GM10248 (cell line): ENCODE measurements at regions not wholly inside any gene's neighbourhood (a gene's known extent, or its start where the extent isn't known, plus 50 kb on each side); places are given as distances from the start of the nearest gene placed in this dataset.

Experiments used
- CTCF ChIA-PET: fragments of 300-600 bp; sonication (Branson Sonifier 250); formaldehyde crosslinking; extraction: SDS; loops from one replicate; lab custom pipeline; 2021; ENCODE audit warnings: antibody characterized with exemption; lab: Yijun Ruan, JAX
- POLR2A ChIA-PET: fragments of 350-650 bp; sonication (Branson Sonifier 250); formaldehyde crosslinking; extraction: SDS; loops from one replicate; lab custom pipeline; 2020; ENCODE audit warnings: antibody characterized with exemption; lab: Yijun Ruan, JAX
- DNase-seq: peaks from one replicate; pipeline ENCODE4 v3.0.0; 2012; ENCODE audit errors: extremely low spot score
- CTCF ChIP-seq: IDR thresholded peaks from 2 replicates; pipeline ENCODE4 v1.5.1; 2012; ENCODE audit warnings: mild to moderate bottlenecking, low read depth; ENCODE audit errors: extremely low read depth, missing control alignments, control extremely low read depth

GRCh38 chr10:128813574-128813973 lies 653.5 kb upstream of the MGMT start:
- ChIA-PET POLR2A (no interaction called here), CTCF (interaction anchor here (0.8 kb wide), 1 partner anchor 20 kb away, joined by 3 read pairs; no protein-coding TSS in a partner anchor)
- no peak for TF ChIP-seq CTCF
- no peak for DNase-seq

- CTCF ChIA-PET = interaction anchor here (0.8 kb wide), 1 partner anchor 20 kb away, joined by 3 read pairs; no protein-coding TSS in a partner anchor
- no peak for TF ChIP-seq CTCF
- DNase-seq = no peak
- POLR2A ChIA-PET = no interaction called here
These were observed 653.0 kb upstream of the MGMT start for GRCh38 chr10:128814024-128814423.

- no peak for TF ChIP-seq CTCF
- DNase-seq = no peak
- ChIA-PET CTCF (no interaction called here), POLR2A (no interaction called here)
These were observed 652.3 kb upstream of the MGMT start for GRCh38 chr10:128814782-128815181.

GRCh38 chr10:128816726-128817125 lies 650.3 kb upstream of the MGMT start:
- no peak for DNase-seq
- CTCF ChIA-PET = no interaction called here
- no peak for TF ChIP-seq CTCF
- POLR2A ChIA-PET = no interaction called here

GRCh38 chr10:128817636-128818035 lies 649.4 kb upstream of the MGMT start:
- DNase-seq = no peak
- POLR2A ChIA-PET = no interaction called here
- CTCF ChIA-PET = no interaction called here
- no peak for TF ChIP-seq CTCF

- POLR2A ChIA-PET = no interaction called here
- no peak for DNase-seq
- CTCF ChIA-PET = no interaction called here
- no peak for TF ChIP-seq CTCF
These were observed 646.4 kb upstream of the MGMT start for GRCh38 chr10:128820663-128821062.

- CTCF ChIA-PET = no interaction called here
- POLR2A ChIA-PET = no interaction called here
- DNase-seq = no peak
- no peak for TF ChIP-seq CTCF
These were observed 643.8 kb upstream of the MGMT start for GRCh38 chr10:128823201-128823600.
